ENCODE measurements at regions not wholly inside any gene's neighbourhood (a gene's known extent, or its start where the extent isn't known, plus 50 kb on each side); places are given as distances from the start of the nearest gene placed in this dataset.

DNA sequence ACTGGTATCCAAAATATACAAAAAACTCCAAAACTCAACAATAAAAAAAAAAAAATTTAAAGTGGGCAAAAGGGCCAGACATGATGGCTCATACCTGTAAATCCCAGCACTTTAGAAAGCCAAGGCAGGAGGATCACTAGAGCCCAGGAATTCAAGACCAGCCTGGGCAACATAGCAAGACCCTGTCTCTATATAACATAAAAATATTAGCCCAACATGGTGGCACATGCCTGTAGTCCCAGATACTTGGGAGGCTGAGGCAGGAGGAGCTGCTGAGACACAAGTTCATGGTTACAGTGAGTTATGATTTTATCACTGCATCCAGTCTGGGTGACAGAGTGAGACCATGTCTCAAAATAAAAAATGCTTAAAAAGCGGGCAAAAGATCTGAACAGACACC is 121.0 kb upstream of the BEND6 start:
- TF ChIP-seq EZH2phosphoT487 (IDR thresholded peaks at IDR 0.05; ENCODE audit: borderline replicate concordance) = no peak
- no peak for TF ChIP-seq CTCF (conservative IDR thresholded peaks at IDR 0.05; ENCODE audit: low read length)
